AG20443 (cell line): ENCODE measurements at regions not wholly inside any gene's neighbourhood (a gene's known extent, or its start where the extent isn't known, plus 50 kb on each side); places are given as distances from the start of the nearest gene placed in this dataset.

ENCODE experiments used
- DNase-seq: peaks from one replicate; pipeline ENCODE4 v3.0.0; 2012; ENCODE audit warnings: low spot score, mixed read lengths

- DNase-seq = no peak
Observed at GRCh38 chr3:71851878-71852277, 66.9 kb upstream of the PROK2 start.

- DNase-seq = no peak
Observed at GRCh38 chr3:71850654-71851053, 65.7 kb upstream of the PROK2 start.

DNA sequence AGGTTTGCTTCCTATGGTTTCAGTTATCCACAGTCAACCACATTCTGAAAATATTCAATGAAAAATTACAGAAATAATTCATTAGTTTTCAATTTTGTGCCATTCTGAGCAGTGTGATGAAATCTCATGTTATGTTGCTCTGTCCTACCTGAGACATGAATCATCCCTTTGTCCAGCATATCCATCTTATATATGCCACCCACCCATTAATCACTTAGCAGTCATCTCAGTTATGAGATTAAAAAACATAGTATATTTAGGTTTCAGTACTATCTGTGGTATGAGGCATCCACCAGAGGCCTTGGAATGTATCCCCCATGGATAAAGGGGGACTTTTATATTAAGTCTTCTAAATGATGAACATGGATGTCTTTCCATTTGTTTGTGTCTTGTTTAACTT is 64.7 kb upstream of the PROK2 start:
- DNase-seq = no peak

- no peak for DNase-seq
Observed at GRCh38 chr3:71847794-71848193, 62.8 kb upstream of the PROK2 start.

GRCh38 chr3:71846185-71846584 is 61.2 kb upstream of the PROK2 start:
- no peak for DNase-seq

DNA sequence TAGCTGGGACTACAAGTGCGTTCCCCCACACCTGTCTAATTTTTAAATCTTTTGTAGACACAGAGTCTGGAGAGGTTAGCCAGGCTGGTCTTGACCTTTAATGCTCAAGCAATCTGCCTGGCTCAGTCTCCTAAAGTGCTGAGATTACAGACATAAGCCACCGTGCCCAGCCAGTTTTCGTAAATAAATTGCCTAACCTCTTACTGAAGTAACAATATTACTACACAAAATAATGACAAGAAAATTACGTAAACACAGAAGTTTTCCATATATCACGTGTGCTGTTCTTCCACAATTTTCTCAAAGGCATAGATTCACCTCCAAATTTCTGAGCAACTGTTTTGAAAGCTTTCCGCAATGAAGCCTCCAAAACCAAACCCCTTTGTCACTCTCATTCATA is 58.1 kb upstream of the PROK2 start:
- DNase-seq = no peak

DNA sequence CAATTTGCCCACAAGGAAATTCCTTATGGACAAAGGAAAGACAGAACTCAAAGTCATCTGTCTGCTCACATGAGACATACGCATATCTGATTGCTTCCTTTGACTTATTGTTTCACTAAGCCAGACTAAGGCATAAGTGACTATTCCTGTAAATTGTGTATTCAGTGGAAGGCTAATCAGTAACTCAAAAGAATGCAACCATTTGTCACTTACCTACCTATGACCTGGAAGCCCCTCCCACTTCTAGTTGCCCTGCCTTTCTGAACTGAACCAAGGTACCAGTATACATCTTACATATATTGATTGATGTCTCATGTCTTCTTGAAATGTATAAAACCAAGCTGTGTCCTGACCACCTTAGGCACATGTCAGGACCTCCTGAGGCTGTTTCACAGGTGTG is 53.5 kb upstream of the PROK2 start:
- DNase-seq = no peak
